ENCODE measurements at regions not wholly inside any gene's neighbourhood (a gene's known extent, or its start where the extent isn't known, plus 50 kb on each side); places are given as distances from the start of the nearest gene placed in this dataset.

- ChIA-PET POLR2A (interaction anchor here (1.2 to 1.6 kb wide), 3 partner anchors 10 to 29 kb away, joined by 4 to 5 read pairs (median 4); no protein-coding TSS in a partner anchor), CTCF (interaction anchor here (1.0 kb wide), 1 partner anchor 15 kb away, joined by 5 read pairs; no protein-coding TSS in a partner anchor)
- Mint-ChIP-seq H3K36me3 (ENCODE audit: low read depth) (no peaks in the 10 kb centered on the region), H3K9me3 (no peaks in the 10 kb centered on the region), H3K27ac (no peak overlapping the region), H3K27me3 (no peaks in the 10 kb centered on the region), H3K4me1 (ENCODE audit: low read depth) (peaks cover 31% of the 10 kb centered on the region), H3K4me3 (no peak overlapping the region)
- intact Hi-C loops (cut with micrococcal nuclease) = loop anchor here (1.0 to 5.0 kb wide), 2 partner anchors 20 to 62 kb away; partner anchors contain the start of gene GZMB
- TF ChIP-seq, protein P1, sequence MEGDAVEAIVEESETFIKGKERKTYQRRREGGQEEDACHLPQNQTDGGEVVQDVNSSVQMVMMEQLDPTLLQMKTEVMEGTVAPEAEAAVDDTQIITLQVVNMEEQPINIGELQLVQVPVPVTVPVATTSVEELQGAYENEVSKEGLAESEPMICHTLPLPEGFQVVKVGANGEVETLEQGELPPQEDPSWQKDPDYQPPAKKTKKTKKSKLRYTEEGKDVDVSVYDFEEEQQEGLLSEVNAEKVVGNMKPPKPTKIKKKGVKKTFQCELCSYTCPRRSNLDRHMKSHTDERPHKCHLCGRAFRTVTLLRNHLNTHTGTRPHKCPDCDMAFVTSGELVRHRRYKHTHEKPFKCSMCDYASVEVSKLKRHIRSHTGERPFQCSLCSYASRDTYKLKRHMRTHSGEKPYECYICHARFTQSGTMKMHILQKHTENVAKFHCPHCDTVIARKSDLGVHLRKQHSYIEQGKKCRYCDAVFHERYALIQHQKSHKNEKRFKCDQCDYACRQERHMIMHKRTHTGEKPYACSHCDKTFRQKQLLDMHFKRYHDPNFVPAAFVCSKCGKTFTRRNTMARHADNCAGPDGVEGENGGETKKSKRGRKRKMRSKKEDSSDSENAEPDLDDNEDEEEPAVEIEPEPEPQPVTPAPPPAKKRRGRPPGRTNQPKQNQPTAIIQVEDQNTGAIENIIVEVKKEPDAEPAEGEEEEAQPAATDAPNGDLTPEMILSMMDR (IDR thresholded peaks at IDR 0.05) = no peak
- DNase-seq = peak; percentile 25
- ATAC-seq = peak; percentile 13
These were observed 60.7 kb upstream of the GZMB start for GRCh38 chr14:24694680-24695079.

- ATAC-seq (no peak), DNase-seq (no peak)
- intact Hi-C loops (cut with micrococcal nuclease) = loop anchor here (1.0 to 5.0 kb wide), 3 partner anchors 15 to 62 kb away; partner anchors contain the start of gene GZMB
- Mint-ChIP-seq H3K27ac (peak overlapping the region; percentile 96), H3K36me3 (ENCODE audit: low read depth) (no peaks in the 10 kb centered on the region), H3K9me3 (no peaks in the 10 kb centered on the region), H3K4me3 (no peak overlapping the region), H3K4me1 (ENCODE audit: low read depth) (peaks cover 29% of the 10 kb centered on the region), H3K27me3 (no peaks in the 10 kb centered on the region)
- CTCF ChIA-PET = interaction anchor here (1.0 to 2.2 kb wide), 5 partner anchors 16 to 88 kb away, joined by 3 to 24 read pairs (median 9); no protein-coding TSS in a partner anchor
- POLR2A ChIA-PET = interaction anchor here (0.6 to 4.1 kb wide), 6 partner anchors 10 to 252 kb away, joined by 3 to 46 read pairs (median 4); partner anchors contain the start of gene SDR39U1
- TF ChIP-seq, protein P1 (IDR thresholded peaks at IDR 0.05) = no peak
These were observed 60.0 kb upstream of the GZMB start for GRCh38 chr14:24693983-24694382.

GRCh38 chr14:24693353-24693737, 59.4 kb upstream of the GZMB start:
- ATAC-seq = no peak
- TF ChIP-seq, protein P1 (IDR thresholded peaks at IDR 0.05) = no peak
- CTCF ChIA-PET = interaction anchor here (0.6 to 2.4 kb wide), 12 partner anchors 12 to 440 kb away, joined by 3 to 24 read pairs (median 8); partner anchors contain the start of gene GZMB
- Mint-ChIP-seq H3K4me1 (ENCODE audit: low read depth) (peaks cover 28% of the 10 kb centered on the region), H3K27me3 (no peaks in the 10 kb centered on the region), H3K27ac (peak overlapping the region; percentile 96), H3K36me3 (ENCODE audit: low read depth) (no peaks in the 10 kb centered on the region), H3K4me3 (peak overlapping the region; percentile 8), H3K9me3 (no peaks in the 10 kb centered on the region)
- intact Hi-C loops (cut with micrococcal nuclease) = loop anchor here (2.0 to 5.0 kb wide), 2 partner anchors 15 to 61 kb away; partner anchors contain the start of gene GZMB
- POLR2A ChIA-PET = interaction anchor here (0.6 to 4.1 kb wide), 7 partner anchors 10 to 251 kb away, joined by 3 to 46 read pairs (median 3); partner anchors contain the start of gene SDR39U1
- no peak for DNase-seq

DNA sequence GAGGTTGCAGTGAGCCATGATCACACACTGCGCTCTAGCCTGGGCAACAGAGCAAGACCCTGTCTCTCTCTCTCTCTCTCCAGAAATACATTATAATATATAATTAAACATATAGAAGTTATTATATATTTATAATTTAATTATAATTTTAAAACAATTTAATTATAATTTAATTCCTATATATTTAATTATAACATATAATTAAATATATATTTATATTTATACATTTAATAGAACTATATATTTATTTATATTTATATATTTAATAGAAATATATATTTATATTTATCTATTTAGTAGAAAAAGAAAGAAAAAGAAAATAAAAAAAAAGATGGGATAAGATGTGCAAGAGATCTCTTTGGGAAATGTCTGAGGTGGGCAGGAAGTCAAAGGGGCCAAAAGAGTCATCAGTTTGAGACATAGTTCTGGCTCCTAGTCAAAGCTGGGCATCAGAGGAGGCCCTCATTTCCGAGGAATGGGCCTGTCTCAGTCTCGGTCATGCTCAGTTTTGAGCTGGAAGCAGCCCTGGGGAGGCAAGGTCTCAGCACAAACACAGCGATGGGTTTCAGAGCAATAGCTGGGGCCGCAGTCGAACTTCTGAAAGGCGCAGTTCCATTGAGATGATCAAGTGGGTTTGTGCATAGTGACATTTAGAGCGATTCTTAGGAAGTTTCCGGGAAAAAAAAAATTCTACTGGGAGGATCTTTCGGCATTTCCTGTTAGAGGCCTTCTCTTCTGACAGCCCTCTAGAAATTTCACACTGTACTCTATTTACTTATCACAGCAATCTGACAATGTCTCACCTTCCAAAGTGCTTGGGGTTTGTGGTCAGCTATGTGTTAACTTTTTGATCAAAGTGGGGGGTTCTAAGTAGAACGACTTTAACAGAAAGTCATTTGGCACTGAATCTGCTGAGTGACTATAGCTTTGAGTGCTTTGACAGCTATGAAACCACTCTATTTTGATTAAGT, 58.7 kb upstream of the GZMB start:
- TF ChIP-seq, protein P1 (IDR thresholded peaks at IDR 0.05) = no peak
- peak overlapping the region; percentile 96 for H3K27ac Mint-ChIP-seq
- intact Hi-C loops (cut with micrococcal nuclease) = loop anchor here (2.0 to 5.0 kb wide), 2 partner anchors 14 to 60 kb away; partner anchors contain the start of gene GZMB
- ChIA-PET POLR2A (interaction anchor here (1.0 to 4.1 kb wide), 6 partner anchors 12 to 251 kb away, joined by 3 to 46 read pairs (median 3); partner anchors contain the start of gene SDR39U1), CTCF (interaction anchor here (0.6 to 2.4 kb wide), 12 partner anchors 11 to 441 kb away, joined by 3 to 24 read pairs (median 8); partner anchors contain the start of gene GZMB)
- no peaks in the 10 kb centered on the region for H3K27me3 Mint-ChIP-seq
- H3K9me3 Mint-ChIP-seq = no peaks in the 10 kb centered on the region
- peak; percentile 77 for DNase-seq
- peaks cover 32% of the 10 kb centered on the region for H3K4me1 Mint-ChIP-seq (ENCODE audit: low read depth)
- H3K36me3 Mint-ChIP-seq (ENCODE audit: low read depth) = no peaks in the 10 kb centered on the region
- H3K4me3 Mint-ChIP-seq = peak overlapping the region; percentile 44
- ATAC-seq = peak; percentile 82
